GM12874 (cell line): ENCODE measurements at regions not wholly inside any gene's neighbourhood (a gene's known extent, or its start where the extent isn't known, plus 50 kb on each side); places are given as distances from the start of the nearest gene placed in this dataset.

Experiments
- TF ChIP-seq, protein P1 (sequence below): IDR thresholded peaks from 2 replicates; pipeline ENCODE4 v1.5.1; 2011; ENCODE audit warnings: low read depth, mild to moderate bottlenecking, control low read depth, low read length, moderate library complexity; ENCODE audit not compliant: insufficient read depth

DNA sequence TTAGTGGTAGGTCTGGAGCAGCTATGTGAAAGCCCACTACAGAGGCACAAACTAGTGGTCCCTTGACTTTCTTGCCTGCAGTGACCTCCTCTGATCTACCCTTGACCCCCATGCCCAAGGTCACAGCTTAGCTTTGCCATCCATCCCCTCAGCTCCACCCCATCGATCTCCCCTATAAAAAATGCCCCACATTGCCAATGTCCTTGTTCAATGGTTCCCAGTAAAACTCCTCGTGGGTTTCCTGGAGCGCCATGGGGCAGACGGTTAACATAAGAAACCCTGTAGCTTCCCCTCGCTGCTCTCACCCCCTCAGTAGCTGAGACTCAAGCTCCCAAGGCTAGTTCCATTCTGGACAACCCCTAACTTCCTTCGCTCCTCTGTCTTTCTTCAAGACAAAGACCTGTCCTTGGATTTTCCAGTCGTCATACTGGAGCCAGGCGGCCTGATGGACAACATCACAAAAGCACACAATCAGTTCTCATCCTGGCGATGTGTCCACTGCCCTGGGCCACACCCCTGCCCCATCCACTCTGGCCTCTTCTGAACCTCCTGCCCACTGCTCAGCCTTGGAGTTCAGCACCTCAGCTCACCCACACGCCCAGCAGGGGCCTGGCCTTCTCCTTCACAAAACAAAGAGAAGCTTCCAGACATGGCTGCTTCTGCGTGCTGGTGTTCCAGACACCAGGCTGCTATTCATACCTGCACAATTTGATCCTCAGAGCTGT lies 1429.3 kb downstream of the BRD1 start:
- TF ChIP-seq, protein P1, sequence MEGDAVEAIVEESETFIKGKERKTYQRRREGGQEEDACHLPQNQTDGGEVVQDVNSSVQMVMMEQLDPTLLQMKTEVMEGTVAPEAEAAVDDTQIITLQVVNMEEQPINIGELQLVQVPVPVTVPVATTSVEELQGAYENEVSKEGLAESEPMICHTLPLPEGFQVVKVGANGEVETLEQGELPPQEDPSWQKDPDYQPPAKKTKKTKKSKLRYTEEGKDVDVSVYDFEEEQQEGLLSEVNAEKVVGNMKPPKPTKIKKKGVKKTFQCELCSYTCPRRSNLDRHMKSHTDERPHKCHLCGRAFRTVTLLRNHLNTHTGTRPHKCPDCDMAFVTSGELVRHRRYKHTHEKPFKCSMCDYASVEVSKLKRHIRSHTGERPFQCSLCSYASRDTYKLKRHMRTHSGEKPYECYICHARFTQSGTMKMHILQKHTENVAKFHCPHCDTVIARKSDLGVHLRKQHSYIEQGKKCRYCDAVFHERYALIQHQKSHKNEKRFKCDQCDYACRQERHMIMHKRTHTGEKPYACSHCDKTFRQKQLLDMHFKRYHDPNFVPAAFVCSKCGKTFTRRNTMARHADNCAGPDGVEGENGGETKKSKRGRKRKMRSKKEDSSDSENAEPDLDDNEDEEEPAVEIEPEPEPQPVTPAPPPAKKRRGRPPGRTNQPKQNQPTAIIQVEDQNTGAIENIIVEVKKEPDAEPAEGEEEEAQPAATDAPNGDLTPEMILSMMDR, result no peak

- TF ChIP-seq, protein P1, result no peak
Observed at GRCh38 chr22:48397531-48398180, 1430.0 kb downstream of the BRD1 start.

DNA sequence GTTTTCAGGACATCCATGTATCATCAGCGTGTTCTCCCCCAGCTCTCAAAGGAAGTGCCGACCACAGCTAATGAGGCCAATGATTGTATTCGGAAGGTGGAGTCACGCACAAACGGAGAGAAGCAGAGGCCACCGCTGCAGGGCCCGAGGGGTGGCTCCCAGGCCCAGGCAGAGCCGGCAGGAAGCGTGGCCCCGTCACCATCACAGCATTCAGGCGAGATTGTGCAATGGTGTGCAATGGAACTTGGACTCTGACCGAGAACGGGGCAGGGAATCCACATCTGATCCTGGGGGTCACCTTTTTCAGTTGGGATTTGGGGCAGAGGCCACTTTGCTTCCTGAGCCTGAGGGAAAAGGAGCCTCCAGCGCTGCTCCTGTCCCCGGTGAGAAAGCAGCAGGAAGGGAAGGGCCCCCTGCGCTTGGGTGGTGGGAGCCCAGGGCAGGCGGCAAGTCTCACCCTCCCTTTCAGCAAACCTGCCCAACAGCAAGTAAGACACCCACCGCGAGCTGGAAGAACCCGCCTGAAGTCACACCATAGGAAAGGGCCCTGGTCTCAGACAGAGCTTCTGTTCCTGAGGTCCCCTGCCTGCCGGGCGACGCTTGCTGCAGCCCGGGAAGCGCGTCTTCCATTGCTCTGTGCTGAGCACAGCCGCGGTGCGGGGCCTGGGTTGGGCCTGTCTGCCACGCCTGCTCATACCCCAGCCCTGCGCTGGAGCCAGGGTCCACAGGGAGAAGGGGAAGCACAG lies 1430.7 kb downstream of the BRD1 start:
- TF ChIP-seq, protein P1, result no peak

GRCh38 chr22:48396091-48396784 lies 1431.4 kb downstream of the BRD1 start:
- TF ChIP-seq, protein P1, result no peak

DNA sequence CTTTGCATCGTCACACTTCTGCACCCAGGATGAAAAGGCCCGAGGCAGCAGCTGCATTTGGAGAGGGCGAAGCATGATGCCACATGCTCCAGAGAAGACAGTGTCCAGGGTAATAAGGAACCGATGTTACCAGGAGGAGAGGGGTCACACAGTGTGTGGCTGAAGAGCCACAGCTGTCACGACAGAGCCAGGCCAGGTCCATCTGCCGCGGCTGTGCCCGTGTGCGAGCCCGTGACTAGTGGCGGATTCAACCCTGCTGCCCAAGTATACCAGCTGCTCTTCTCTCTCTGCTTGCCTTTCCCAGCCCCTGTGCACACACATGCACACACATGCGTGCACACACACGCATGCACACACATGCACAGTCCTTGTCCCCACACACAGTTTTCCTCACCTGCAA lies 1432.5 kb downstream of the BRD1 start:
- TF ChIP-seq, protein P1, result no peak

DNA sequence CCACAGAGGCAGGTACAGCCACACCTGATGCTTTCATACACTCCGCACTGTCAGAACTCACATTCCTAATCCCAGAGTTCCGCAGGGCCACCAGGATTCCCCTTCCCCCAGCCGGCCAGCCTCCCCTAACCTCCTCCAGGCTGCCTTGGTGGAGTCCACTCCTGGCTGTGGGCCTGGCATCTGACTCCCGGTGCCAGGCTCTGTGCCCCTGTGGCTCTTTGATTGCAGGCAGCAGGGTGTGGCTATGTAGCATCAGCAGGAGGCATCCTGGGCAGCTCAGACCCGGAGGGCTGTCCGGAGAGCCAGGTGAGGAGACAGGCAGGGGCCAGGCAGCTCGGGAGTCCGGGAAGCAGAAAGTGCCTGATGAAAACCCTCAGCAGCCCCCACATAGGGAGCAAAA lies 1432.9 kb downstream of the BRD1 start:
- TF ChIP-seq, protein P1, result no peak

DNA sequence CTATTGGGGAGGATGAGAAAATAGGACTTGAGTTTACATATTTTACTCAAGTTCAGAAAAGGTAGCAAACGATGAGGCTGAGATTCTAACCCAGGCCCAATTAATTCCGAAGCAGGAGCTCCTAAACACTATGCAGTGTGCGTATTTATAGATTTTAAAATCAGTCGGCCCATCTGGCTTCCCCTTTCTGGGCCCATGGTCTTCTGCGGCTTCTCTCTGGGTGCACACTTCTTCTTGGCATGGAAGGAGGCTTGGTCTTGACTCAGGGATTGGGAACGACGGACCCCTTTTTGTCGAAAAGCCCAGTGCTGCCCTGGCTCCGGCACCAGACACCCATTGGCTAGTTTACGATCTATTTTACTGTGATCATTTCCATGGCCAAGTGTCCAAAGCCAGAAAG lies 1433.8 kb downstream of the BRD1 start:
- TF ChIP-seq, protein P1, result no peak
